ENCODE measurements at regions not wholly inside any gene's neighbourhood (a gene's known extent, or its start where the extent isn't known, plus 50 kb on each side); places are given as distances from the start of the nearest gene placed in this dataset.
"Not testable (repeated sequence)": the region's sequence is repeated elsewhere in the genome, so short reads cannot be mapped to it uniquely, and the experiment has no call there.

DNA sequence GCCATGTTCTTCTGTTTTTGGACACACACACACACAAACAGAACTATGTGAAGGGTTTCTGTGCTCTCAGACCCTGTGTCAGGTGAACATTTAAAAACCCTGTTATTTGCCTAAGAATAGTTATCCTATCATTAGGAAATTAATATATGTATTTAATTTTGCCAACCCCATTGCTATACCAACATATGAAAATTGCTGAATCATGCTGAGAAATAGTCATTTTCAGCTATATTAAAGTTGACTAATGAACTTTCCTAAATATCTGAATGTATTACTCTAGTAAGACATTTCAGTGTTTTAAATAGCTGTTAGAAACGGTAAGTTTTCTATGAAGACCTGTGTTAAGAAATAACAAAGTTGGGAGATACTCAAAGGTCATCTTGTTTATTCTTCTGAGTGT, 596.9 kb upstream of the GRM7 start:
- Mint-ChIP-seq H3K9me3 (no peaks in the 10 kb centered on the region), H3K36me3 (no peaks in the 10 kb centered on the region), H3K27me3 (no peaks in the 10 kb centered on the region), H3K27ac (no peak overlapping the region), H3K4me1 (no peaks in the 10 kb centered on the region), H3K4me3 (no peak overlapping the region)

GRCh38 chr3:6264906-6265305, 596.0 kb upstream of the GRM7 start:
- Mint-ChIP-seq H3K36me3 (no peaks in the 10 kb centered on the region), H3K27ac (no peak overlapping the region), H3K4me3 (no peak overlapping the region), H3K4me1 (no peaks in the 10 kb centered on the region), H3K27me3 (no peaks in the 10 kb centered on the region), H3K9me3 (peaks cover 4% of the 10 kb centered on the region)

DNA sequence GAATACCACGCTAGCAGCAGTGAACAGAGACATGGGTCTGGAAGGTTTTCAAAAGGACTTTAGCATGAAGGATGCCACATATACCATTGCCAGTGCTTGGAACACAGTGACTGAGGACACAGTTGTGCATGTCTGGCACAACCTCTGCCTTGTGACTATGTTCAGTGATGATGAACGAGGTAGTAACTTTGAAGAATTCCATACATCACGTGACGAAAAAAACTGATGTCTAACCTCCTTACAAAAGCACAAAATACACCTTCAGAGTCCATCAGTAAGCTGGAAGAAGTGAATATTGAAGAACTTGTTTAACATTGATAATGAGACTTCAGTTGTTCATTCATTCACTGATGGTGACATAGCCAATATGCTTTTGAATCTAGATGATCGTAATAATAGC, 594.8 kb upstream of the GRM7 start:
- H3K27me3 Mint-ChIP-seq: no peaks in the 10 kb centered on the region
- no peak overlapping the region for H3K27ac Mint-ChIP-seq
- no peaks in the 10 kb centered on the region for H3K36me3 Mint-ChIP-seq
- no peaks in the 10 kb centered on the region for H3K4me1 Mint-ChIP-seq
- peaks cover 5% of the 10 kb centered on the region for H3K9me3 Mint-ChIP-seq
- H3K4me3 Mint-ChIP-seq: no peak overlapping the region

DNA sequence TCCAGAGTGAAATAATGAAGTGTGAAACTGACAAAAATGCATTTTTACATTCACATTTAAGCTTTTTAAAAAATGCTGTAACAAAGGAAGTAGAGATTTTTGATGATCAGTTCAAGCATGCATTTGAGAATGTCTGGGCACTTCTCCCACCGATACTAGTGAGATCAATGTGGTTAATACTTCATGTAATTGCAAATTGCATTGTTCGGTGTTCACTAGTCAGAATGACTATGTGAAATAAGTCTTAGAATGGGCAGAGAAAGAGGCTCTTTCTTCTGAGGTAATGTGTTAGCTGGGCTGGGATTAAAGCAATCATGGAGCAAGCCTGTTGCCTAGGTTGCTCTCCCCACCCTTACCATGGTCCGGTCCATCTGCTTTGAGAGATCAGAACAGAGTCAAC, 587.0 kb upstream of the GRM7 start:
- Mint-ChIP-seq H3K9me3 (peaks cover 5% of the 10 kb centered on the region), H3K4me1 (no peaks in the 10 kb centered on the region), H3K4me3 (no peak overlapping the region), H3K36me3 (no peaks in the 10 kb centered on the region), H3K27ac (no peak overlapping the region), H3K27me3 (no peaks in the 10 kb centered on the region)

DNA sequence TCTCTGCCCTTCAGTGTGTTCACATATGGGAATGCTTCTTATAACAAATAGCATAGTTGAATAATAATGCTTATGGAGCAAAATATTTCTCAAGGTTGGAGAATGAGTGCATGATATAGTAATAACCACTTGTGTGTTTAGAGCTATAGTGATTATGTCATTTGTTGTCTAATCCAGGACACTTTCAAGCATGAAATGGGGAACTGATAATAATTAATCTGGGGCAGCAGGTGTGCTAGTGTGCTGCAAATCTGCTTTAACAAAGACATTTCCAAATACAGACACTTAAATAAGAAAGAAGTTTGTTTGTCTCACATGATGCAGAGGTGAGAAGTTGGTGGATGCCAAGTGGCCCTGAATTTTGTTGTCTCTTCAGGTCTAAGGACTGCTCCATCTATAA, 579.3 kb upstream of the GRM7 start:
- no peaks in the 10 kb centered on the region for H3K4me1 Mint-ChIP-seq
- no peak overlapping the region for H3K27ac Mint-ChIP-seq
- peaks cover 5% of the 10 kb centered on the region for H3K9me3 Mint-ChIP-seq
- no peaks in the 10 kb centered on the region for H3K27me3 Mint-ChIP-seq
- H3K36me3 Mint-ChIP-seq: no peaks in the 10 kb centered on the region
- H3K4me3 Mint-ChIP-seq: no peak overlapping the region

- H3K36me3 Mint-ChIP-seq: no peaks in the 10 kb centered on the region
- H3K27me3 Mint-ChIP-seq: no peaks in the 10 kb centered on the region
- no peaks in the 10 kb centered on the region for H3K4me1 Mint-ChIP-seq
- H3K27ac Mint-ChIP-seq: no peak overlapping the region
- H3K9me3 Mint-ChIP-seq: peaks cover 5% of the 10 kb centered on the region
- H3K4me3 Mint-ChIP-seq: no peak overlapping the region
Observed at GRCh38 chr3:6282918-6283317, 578.0 kb upstream of the GRM7 start.

GRCh38 chr3:6287088-6287875, 573.6 kb upstream of the GRM7 start:
- H3K36me3 Mint-ChIP-seq: no peaks in the 10 kb centered on the region
- no peak overlapping the region for H3K27ac Mint-ChIP-seq
- no peak overlapping the region for H3K4me3 Mint-ChIP-seq
- peaks cover 9% of the 10 kb centered on the region for H3K9me3 Mint-ChIP-seq
- H3K4me1 Mint-ChIP-seq: no peaks in the 10 kb centered on the region
- no peaks in the 10 kb centered on the region for H3K27me3 Mint-ChIP-seq

GRCh38 chr3:6301626-6302025, 559.3 kb upstream of the GRM7 start:
- no peak overlapping the region for H3K27ac Mint-ChIP-seq
- H3K9me3 Mint-ChIP-seq: peaks cover 4% of the 10 kb centered on the region
- H3K27me3 Mint-ChIP-seq: no peaks in the 10 kb centered on the region
- H3K36me3 Mint-ChIP-seq: no peaks in the 10 kb centered on the region
- H3K4me1 Mint-ChIP-seq: no peaks in the 10 kb centered on the region
- H3K4me3 Mint-ChIP-seq: no peak overlapping the region

DNA sequence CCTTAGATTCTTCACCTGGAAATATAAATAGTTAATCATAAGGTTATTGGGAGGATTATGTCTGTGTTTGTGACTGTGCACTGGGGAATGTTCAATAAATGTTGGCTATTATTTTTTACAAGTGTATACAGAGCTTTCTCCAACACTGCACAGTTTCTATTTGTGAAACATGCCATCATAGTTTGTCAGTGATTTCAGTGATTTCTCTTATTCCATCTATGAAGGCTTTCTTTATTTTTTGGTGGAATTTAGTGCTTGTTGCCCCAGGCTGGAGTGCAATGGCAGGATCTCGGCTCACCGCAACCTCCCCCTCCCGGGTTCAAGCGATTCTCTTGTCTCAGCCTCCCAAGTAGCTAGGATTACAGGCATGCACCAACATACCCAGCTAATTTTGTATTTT, 545.0 kb upstream of the GRM7 start:
- Mint-ChIP-seq H3K27ac (no peak overlapping the region), H3K4me1 (no peaks in the 10 kb centered on the region), H3K36me3 (no peaks in the 10 kb centered on the region), H3K9me3 (peaks cover 4% of the 10 kb centered on the region), H3K27me3 (no peaks in the 10 kb centered on the region), H3K4me3 (no peak overlapping the region)

GRCh38 chr3:6321999-6322398, 538.9 kb upstream of the GRM7 start:
- no peaks in the 10 kb centered on the region for H3K36me3 Mint-ChIP-seq
- no peaks in the 10 kb centered on the region for H3K4me1 Mint-ChIP-seq
- H3K27ac Mint-ChIP-seq: no peak overlapping the region
- no peak overlapping the region for H3K4me3 Mint-ChIP-seq
- H3K27me3 Mint-ChIP-seq: no peaks in the 10 kb centered on the region
- H3K9me3 Mint-ChIP-seq: no peaks in the 10 kb centered on the region

GRCh38 chr3:6326771-6327170, 534.1 kb upstream of the GRM7 start:
- Mint-ChIP-seq H3K27me3 (no peaks in the 10 kb centered on the region), H3K27ac (no peak overlapping the region), H3K36me3 (no peaks in the 10 kb centered on the region), H3K4me3 (no peak overlapping the region), H3K4me1 (no peaks in the 10 kb centered on the region), H3K9me3 (no peaks in the 10 kb centered on the region)

DNA sequence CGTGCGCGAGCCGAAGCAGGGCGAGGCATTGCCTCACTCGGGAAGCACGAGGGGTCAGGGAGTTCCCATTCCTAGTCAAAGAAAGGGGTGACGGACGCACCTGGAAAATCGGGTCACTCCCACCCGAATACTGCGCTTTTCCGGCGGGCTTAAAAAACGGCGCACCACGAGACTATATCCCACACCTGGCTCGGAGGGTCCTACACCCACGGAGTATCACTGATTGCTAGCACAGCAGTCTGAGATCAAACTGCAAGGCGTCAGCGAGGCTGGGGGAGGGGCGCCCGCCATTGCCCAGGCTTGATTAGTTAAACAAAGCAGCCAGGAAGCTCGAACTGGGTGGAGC, 520.0 kb upstream of the GRM7 start:
- not testable (repeated sequence) for H3K9me3 Mint-ChIP-seq, H3K36me3 Mint-ChIP-seq, H3K27ac Mint-ChIP-seq, H3K4me1 Mint-ChIP-seq, H3K27me3 Mint-ChIP-seq, H3K4me3 Mint-ChIP-seq

DNA sequence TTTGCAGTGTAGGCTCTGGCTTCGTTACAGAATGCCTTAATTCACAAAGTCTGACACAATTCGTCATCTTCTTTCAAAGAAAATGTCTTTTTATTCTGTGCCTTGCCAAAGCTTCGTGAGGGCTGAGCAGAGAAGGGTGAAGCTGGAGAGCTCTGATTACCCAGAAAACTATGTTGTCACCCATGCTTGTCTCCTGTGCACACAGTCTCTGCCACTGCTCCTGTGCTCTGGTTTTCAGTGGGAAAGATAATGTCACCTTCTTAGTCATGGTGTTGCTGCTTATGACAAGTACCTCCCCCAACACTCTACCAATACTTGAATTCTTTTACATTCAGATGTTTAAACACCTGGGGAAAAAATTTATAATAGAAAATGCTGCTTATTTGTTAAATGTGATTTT, 509.2 kb upstream of the GRM7 start:
- Mint-ChIP-seq H3K27me3 (no peaks in the 10 kb centered on the region), H3K9me3 (peaks cover 6% of the 10 kb centered on the region), H3K27ac (no peak overlapping the region)

GRCh38 chr3:6354653-6355052, 506.3 kb upstream of the GRM7 start:
- Mint-ChIP-seq H3K27ac (no peak overlapping the region), H3K27me3 (no peaks in the 10 kb centered on the region), H3K4me1 (no peaks in the 10 kb centered on the region), H3K9me3 (peaks cover 6% of the 10 kb centered on the region), H3K4me3 (no peak overlapping the region), H3K36me3 (no peaks in the 10 kb centered on the region)

More for the DNA sequence above, 509.2 kb upstream of the GRM7 start:
- Mint-ChIP-seq H3K4me1 (no peaks in the 10 kb centered on the region), H3K36me3 (no peaks in the 10 kb centered on the region), H3K4me3 (no peak overlapping the region)

DNA sequence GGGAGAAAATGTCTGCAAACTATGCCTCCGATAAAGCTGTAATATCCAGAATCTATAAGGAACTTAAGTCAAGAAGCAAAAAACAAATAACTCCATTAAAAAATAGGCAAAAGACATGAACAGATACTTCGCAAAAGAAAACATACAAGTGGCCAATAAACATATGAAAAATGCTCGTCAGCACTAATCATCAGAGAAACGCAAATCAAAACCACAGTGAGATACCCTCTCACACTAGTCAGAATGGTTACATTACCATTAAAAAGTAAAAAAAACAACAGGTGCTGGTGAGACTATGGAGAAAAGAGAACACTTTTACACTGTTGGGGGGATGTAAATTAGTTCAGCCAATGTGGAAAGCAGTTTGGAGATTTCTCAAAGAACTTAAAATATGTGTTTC, 498.5 kb upstream of the GRM7 start:
- Mint-ChIP-seq H3K36me3 (no peaks in the 10 kb centered on the region), H3K4me1 (no peaks in the 10 kb centered on the region), H3K27me3 (no peaks in the 10 kb centered on the region), H3K4me3 (no peak overlapping the region), H3K9me3 (peaks cover 3% of the 10 kb centered on the region), H3K27ac (no peak overlapping the region)

- Mint-ChIP-seq H3K36me3 (no peaks in the 10 kb centered on the region), H3K4me3 (no peak overlapping the region), H3K27me3 (no peaks in the 10 kb centered on the region), H3K4me1 (no peaks in the 10 kb centered on the region), H3K27ac (no peak overlapping the region), H3K9me3 (peaks cover under 1% of the 10 kb centered on the region)
Observed at GRCh38 chr3:6367171-6367570, 493.7 kb upstream of the GRM7 start.

DNA sequence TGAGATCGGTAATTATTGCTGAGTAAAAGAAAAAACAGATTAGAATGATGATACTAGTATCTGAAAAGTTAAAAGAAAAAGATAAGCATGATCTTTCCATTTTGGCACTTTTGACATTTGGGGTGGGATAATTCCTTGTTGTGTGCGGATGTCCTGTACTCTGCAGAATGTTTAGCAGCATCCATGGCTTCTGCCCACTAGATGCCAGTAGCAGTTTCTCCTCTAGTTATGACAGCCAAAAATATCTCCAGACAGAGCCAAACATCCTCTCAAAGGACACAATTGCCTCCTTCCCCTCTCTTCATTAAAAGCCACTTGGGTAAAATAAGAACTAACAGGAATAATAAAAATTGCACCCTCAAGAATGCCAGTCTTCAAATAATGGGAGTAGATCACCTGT, 468.8 kb upstream of the GRM7 start:
- H3K36me3 Mint-ChIP-seq: no peaks in the 10 kb centered on the region
- H3K9me3 Mint-ChIP-seq: no peaks in the 10 kb centered on the region
- H3K4me1 Mint-ChIP-seq: no peaks in the 10 kb centered on the region
- no peaks in the 10 kb centered on the region for H3K27me3 Mint-ChIP-seq
- H3K4me3 Mint-ChIP-seq: no peak overlapping the region
- no peak overlapping the region for H3K27ac Mint-ChIP-seq
